Fibroblast of pulmonary artery (primary cell): ENCODE measurements at regions not wholly inside any gene's neighbourhood (a gene's known extent, or its start where the extent isn't known, plus 50 kb on each side); places are given as distances from the start of the nearest gene placed in this dataset.

Experiments used
- DNase-seq: peaks from one replicate; pipeline ENCODE4 v3.0.0-alpha.2; 2010; ENCODE audit warnings: low read depth
- H3K4me3 ChIP-seq: replicated peaks from 2 replicates; pipeline ENCODE4 v1.5.1; 2011; ENCODE audit warnings: low read depth, mild to moderate bottlenecking, control low read depth, low read length, moderate library complexity
- CTCF ChIP-seq: IDR thresholded peaks from 2 replicates; pipeline ENCODE4 v1.5.1; 2011; ENCODE audit warnings: mild to moderate bottlenecking, control low read depth, low read length, inconsistent platforms; ENCODE audit errors: missing control alignments

DNA sequence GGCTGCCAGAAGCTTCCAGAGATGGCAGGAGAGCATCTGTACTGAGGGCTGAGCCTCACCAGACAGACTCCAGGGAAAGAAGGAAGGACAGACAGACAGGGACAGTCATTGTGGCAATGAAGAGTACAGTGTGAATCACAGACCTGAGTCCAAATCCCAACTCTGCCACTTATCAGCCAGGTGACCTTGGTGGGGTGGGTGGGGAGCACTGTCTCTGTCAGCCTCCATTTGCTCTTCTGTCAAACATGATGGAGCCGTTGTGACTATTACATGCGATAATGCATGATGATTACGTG is 85.9 kb upstream of the FSTL4 start:
- no peak overlapping the region for H3K4me3 ChIP-seq
- no peak for DNase-seq
- TF ChIP-seq CTCF = no peak

GRCh38 chr5:133697536-133698258 is 85.4 kb upstream of the FSTL4 start:
- TF ChIP-seq CTCF = no peak
- no peak overlapping the region for H3K4me3 ChIP-seq
- no peak for DNase-seq

- no peak overlapping the region for H3K4me3 ChIP-seq
These were observed 84.6 kb upstream of the FSTL4 start for GRCh38 chr5:133696782-133697507.

DNA sequence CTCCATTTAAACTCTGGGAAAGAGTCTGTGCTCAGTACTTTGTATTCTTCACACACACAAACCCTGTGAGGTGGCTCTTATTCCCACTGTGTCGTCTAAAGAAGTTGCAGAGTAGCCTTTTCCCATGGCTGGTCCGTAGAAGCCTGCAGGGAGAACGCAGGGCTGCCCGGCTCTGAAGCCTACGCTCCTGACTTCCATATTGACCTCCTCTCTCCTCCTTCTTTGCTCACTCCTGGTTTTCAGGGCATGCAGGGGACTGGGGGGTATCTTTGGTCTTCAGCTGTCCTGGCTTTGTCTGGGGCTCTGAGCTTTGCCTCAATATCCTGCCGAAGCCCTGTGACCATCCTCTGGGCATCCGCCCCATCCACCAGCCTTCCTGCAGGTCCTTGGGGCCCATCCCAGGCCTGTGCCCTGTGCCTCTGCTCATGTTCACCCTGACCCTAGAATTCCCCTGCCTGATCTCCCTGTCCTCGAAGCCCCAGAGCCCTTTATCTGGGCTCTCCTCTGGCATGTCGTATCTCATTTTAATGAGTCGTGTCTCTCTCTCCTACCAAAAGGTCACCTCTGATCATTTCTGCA is 83.8 kb upstream of the FSTL4 start:
- no peak for DNase-seq
- no peak overlapping the region for H3K4me3 ChIP-seq
- TF ChIP-seq CTCF = no peak

More at GRCh38 chr5:133696782-133697507, 84.6 kb upstream of the FSTL4 start:
- DNase-seq = no peak
- TF ChIP-seq CTCF = no peak

DNA sequence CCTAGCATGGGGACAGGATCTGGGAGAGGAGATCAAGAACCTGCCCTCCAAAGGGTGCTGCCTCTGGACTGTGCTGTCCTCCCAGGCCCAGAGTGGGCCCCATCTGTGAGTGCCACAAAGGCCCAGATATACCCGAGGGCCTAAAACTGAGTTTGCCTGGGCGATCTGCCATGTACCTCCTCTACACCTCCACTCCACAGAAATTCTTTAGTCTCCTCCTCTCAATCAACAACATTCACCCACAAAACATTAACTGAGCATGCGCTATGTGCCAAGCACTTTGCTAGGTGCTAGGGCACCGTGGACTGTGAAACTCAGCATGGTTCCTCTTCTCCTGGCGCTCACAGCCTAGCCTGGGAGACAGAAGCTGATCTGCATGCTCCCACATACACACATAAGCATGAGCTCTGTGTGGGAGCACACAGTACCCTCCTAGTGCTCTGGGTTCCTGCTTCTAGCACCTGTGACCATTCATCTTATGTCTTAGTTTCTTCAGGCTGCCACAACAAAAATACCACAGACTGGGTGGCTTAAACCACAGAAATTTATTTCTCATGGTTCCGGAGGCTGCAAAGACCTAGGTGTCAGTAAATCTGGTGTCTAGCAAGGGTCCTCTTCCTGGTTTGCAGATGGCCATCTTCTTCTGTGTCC is 82.0 kb upstream of the FSTL4 start:
- DNase-seq = no peak
- no peak for TF ChIP-seq CTCF
- no peak overlapping the region for H3K4me3 ChIP-seq

- no peak for TF ChIP-seq CTCF
- no peak for DNase-seq
- H3K4me3 ChIP-seq = no peak overlapping the region
These were observed 79.1 kb upstream of the FSTL4 start for GRCh38 chr5:133691448-133691847.
